IMR-90 (cell line): ENCODE measurements at regions not wholly inside any gene's neighbourhood (a gene's known extent, or its start where the extent isn't known, plus 50 kb on each side); places are given as distances from the start of the nearest gene placed in this dataset.

Experiments used
- ATAC-seq: fragments of 200-7000 bp; cut with Tn5 transposase; 2 replicates; pipeline ENCODE4 v1.9.1; 2020; ENCODE audit warnings: low read depth, mild to moderate bottlenecking, moderate library complexity
- BruUV-seq: library from RNA; stranded (reverse); fragments of 400-500 nt; replicated peaks from 2 replicates; lab custom pipeline; 2021; lab: Mats Ljungman, UMichigan
- CTCF ChIA-PET: fragments of 300-600 bp; formaldehyde crosslinking; extraction: SDS; loops from one replicate; lab custom pipeline; 2021; ENCODE audit warnings: antibody characterized with exemption; lab: Yijun Ruan, JAX
- POLR2A ChIA-PET: fragments of 300-600 bp; sonication (Branson Sonifier 250); formaldehyde crosslinking; loops from one replicate; lab custom pipeline; 2022; ENCODE audit warnings: antibody characterized with exemption; ENCODE audit not compliant: unreplicated experiment; lab: Charles Lee
- DNase-seq: peaks from one replicate; pipeline ENCODE4 v3.0.0; 2013
- H2AFZ ChIP-seq: replicated peaks from 2 replicates; pipeline ENCODE3; 2013; ENCODE audit warnings: low read length, mild to moderate bottlenecking; ENCODE audit not compliant: poor library complexity
- H2AK5ac ChIP-seq: 2 replicates; pipeline ENCODE4 v1.6.1; 2013; ENCODE audit warnings: low read depth, low read length, inconsistent platforms
- H2AK9ac ChIP-seq: replicated peaks from 2 replicates; pipeline ENCODE3; 2013; ENCODE audit warnings: mild to moderate bottlenecking, low read depth, low read length, moderate library complexity; ENCODE audit not compliant: poor library complexity
- H2BK120ac ChIP-seq: 2 replicates; pipeline ENCODE4 v1.6.1; 2013; ENCODE audit warnings: low read depth, low read length, inconsistent platforms
- H2BK15ac ChIP-seq: 3 replicates; pipeline ENCODE4 v1.6.1; 2013; ENCODE audit warnings: low read depth, low read length, inconsistent platforms
- H2BK20ac ChIP-seq: 2 replicates; pipeline ENCODE4 v1.6.1; 2013; ENCODE audit warnings: low read depth, mild to moderate bottlenecking, inconsistent platforms, low read length, moderate library complexity
- H2BK5ac ChIP-seq: 2 replicates; pipeline ENCODE4 v1.6.1; 2013; ENCODE audit warnings: mild to moderate bottlenecking, low read depth, low read length, inconsistent platforms; ENCODE audit not compliant: poor library complexity, severe bottlenecking
- H3K14ac ChIP-seq: replicated peaks from 2 replicates; pipeline ENCODE4 v1.6.1; 2013; ENCODE audit warnings: low read depth, low read length, inconsistent platforms
- H3K18ac ChIP-seq: 2 replicates; pipeline ENCODE4 v1.6.1; 2013; ENCODE audit warnings: low read depth, low read length, control low read depth
- H3K23ac ChIP-seq: 2 replicates; pipeline ENCODE4 v1.6.1; 2013; ENCODE audit warnings: low read depth, low read length, inconsistent platforms
- H3K27ac ChIP-seq: 2 replicates; pipeline ENCODE4 v1.5.1; 2013; ENCODE audit warnings: mild to moderate bottlenecking, control low read depth, low read length; ENCODE audit not compliant: insufficient read depth
- H3K27me3 ChIP-seq: 2 replicates; pipeline ENCODE4 v1.6.1; 2013; ENCODE audit warnings: low read length; ENCODE audit not compliant: control insufficient read depth, insufficient read depth
- H3K36me3 ChIP-seq: 2 replicates; pipeline ENCODE4 v1.6.1; 2013; ENCODE audit warnings: low read length, mixed read lengths; ENCODE audit not compliant: control insufficient read depth, insufficient read depth
- H3K4ac ChIP-seq: 2 replicates; pipeline ENCODE4 v1.6.1; 2013; ENCODE audit warnings: low read depth, low read length, inconsistent platforms
- H3K4me1 ChIP-seq: 2 replicates; pipeline ENCODE4 v1.6.1; 2013; ENCODE audit warnings: low read length, mixed read lengths; ENCODE audit not compliant: control insufficient read depth, insufficient read depth
- H3K4me2 ChIP-seq: 2 replicates; pipeline ENCODE4 v1.6.1; 2013; ENCODE audit warnings: low read depth, mild to moderate bottlenecking, control low read depth, low read length, moderate library complexity
- H3K4me3 ChIP-seq: 2 replicates; pipeline ENCODE4 v1.5.1; 2013; ENCODE audit warnings: low read depth, mild to moderate bottlenecking, control low read depth, low read length, moderate library complexity; ENCODE audit not compliant: insufficient read depth
- H3K56ac ChIP-seq: 2 replicates; pipeline ENCODE4 v1.6.1; 2013; ENCODE audit warnings: low read length, inconsistent platforms; ENCODE audit not compliant: insufficient read depth; ENCODE audit errors: extremely low read depth
- H3K79me1 ChIP-seq, 2 experiments: 2 replicates each; pipeline ENCODE4 v1.6.1; 2013; ENCODE audit warnings: low read length in 2 of 2, inconsistent platforms in 1 of 2, low read depth in 1 of 2
- H3K9ac ChIP-seq: 2 replicates; pipeline ENCODE4 v1.6.1; 2013; ENCODE audit warnings: low read depth, low read length, control low read depth
- H3K9me1 ChIP-seq: 2 replicates; pipeline ENCODE4 v1.6.1; 2013; ENCODE audit warnings: low read length, inconsistent platforms; ENCODE audit not compliant: insufficient read depth
- H3K9me3 ChIP-seq: 2 replicates; pipeline ENCODE4 v1.6.1; 2013; ENCODE audit warnings: low read length; ENCODE audit not compliant: control insufficient read depth, insufficient read depth
- H4K20me1 ChIP-seq: 2 replicates; pipeline ENCODE4 v1.6.1; 2013; ENCODE audit warnings: low read length, inconsistent platforms; ENCODE audit not compliant: insufficient read depth
- H4K5ac ChIP-seq: 2 replicates; pipeline ENCODE4 v1.6.1; 2013; ENCODE audit warnings: mild to moderate bottlenecking, low read depth, low read length, control low read depth
- H4K8ac ChIP-seq, 2 experiments: 2 replicates each; pipeline ENCODE4 v1.6.1; 2013; ENCODE audit warnings: low read depth in 2 of 2, low read length in 2 of 2, control low read depth in 1 of 2, inconsistent platforms in 1 of 2
- H4K91ac ChIP-seq: 2 replicates; pipeline ENCODE4 v1.6.1; 2013; ENCODE audit warnings: low read depth, low read length, inconsistent platforms; ENCODE audit not compliant: insufficient read depth
- BHLHE40 ChIP-seq: fragments of 150-350 bp; IDR thresholded peaks from 2 replicates; pipeline ENCODE4 v1.6.1; 2016; ENCODE audit warnings: mild to moderate bottlenecking, low read depth, low read length
- CEBPB ChIP-seq: IDR thresholded peaks from 2 replicates; pipeline ENCODE4 v1.6.1; 2012; ENCODE audit warnings: low read depth, low read length, improper control_type of control experiment
- CHD1 ChIP-seq: IDR thresholded peaks from 2 replicates; pipeline ENCODE4 v1.6.1; 2012; ENCODE audit warnings: low read depth, low read length, improper control_type of control experiment
- FOS ChIP-seq: fragments of 150-350 bp; IDR thresholded peaks from 2 replicates; pipeline ENCODE4 v1.6.1; 2016; ENCODE audit warnings: low read depth, low read length
- MAFK ChIP-seq: IDR thresholded peaks from 2 replicates; pipeline ENCODE4 v1.6.1; 2012; ENCODE audit warnings: low read depth, low read length, improper control_type of control experiment
- MAZ ChIP-seq: IDR thresholded peaks from 2 replicates; pipeline ENCODE4 v1.6.1; 2012; ENCODE audit warnings: low read depth, mild to moderate bottlenecking, low read length, improper control_type of control experiment, moderate library complexity, borderline replicate concordance
- MXI1 ChIP-seq: IDR thresholded peaks from 2 replicates; pipeline ENCODE4 v1.6.1; 2012; ENCODE audit warnings: low read depth, mild to moderate bottlenecking, low read length, moderate library complexity, borderline replicate concordance
- NFE2L2 ChIP-seq: fragments of 150-350 bp; IDR thresholded peaks from 2 replicates; pipeline ENCODE4 v1.6.1; 2016; ENCODE audit warnings: low read depth, mild to moderate bottlenecking, low read length
- POLR2A ChIP-seq: IDR thresholded peaks from 2 replicates; pipeline ENCODE4 v1.6.1; 2012; ENCODE audit warnings: mild to moderate bottlenecking, low read depth, low read length
- RCOR1 ChIP-seq: IDR thresholded peaks from 2 replicates; pipeline ENCODE4 v1.6.1; 2012; ENCODE audit warnings: mild to moderate bottlenecking, low read length, improper control_type of control experiment; ENCODE audit not compliant: insufficient replicate concordance
- RFX5 ChIP-seq: IDR thresholded peaks from 2 replicates; pipeline ENCODE4 v1.8.0; 2012; ENCODE audit warnings: low read depth, mild to moderate bottlenecking, low read length, moderate library complexity
- SMC3 ChIP-seq: fragments of 150-350 bp; IDR thresholded peaks from 2 replicates; pipeline ENCODE4 v1.6.1; 2016; ENCODE audit warnings: low read depth, mild to moderate bottlenecking, antibody characterized with exemption, low read length, moderate library complexity
- WGBS, 2 experiments: methylation state at CpG; one replicate each; pipeline versions ENCODE4 v1.1.5 to v1.1.7; 2013; ENCODE audit warnings: missing lambda C conversion rate in 2 of 2; ENCODE audit not compliant: insufficient read length in 1 of 2; ENCODE audit errors: extremely low coverage in 2 of 2; 5-methylcytosine and 5-hydroxymethylcytosine counted together
- dilution Hi-C: fragments of 300-500 bp; cut with HindIII; formaldehyde crosslinking; loops from one replicate; pipeline ENCODE4 v1.14.3; 2018; ENCODE audit warnings: low sequenced_read_pairs; ENCODE audit not compliant: unreplicated experiment
- in situ Hi-C: fragments of 300-500 bp; cut with MboI; formaldehyde crosslinking; loops from 3 replicates; pipeline ENCODE4 v1.14.3; 2019; ENCODE audit warnings: low sequenced_read_pairs, inconsistent platforms, mixed read lengths
- intact Hi-C: fragments of 100-400 bp; cut with micrococcal nuclease; formaldehyde crosslinking; loops from 2 replicates; pipeline ENCODE4 v1.10.0; 2022
- TF ChIP-seq, protein P1 (sequence below): fragments of 150-350 bp; IDR thresholded peaks from 2 replicates; pipeline ENCODE4 v1.6.1; 2017; ENCODE audit warnings: mild to moderate bottlenecking, antibody characterized with exemption, low read length, low read depth
- TF ChIP-seq, protein P2 (sequence below): conservative IDR thresholded peaks from 2 replicates; pipeline ENCODE4 v1.5.1; 2012; ENCODE audit warnings: mild to moderate bottlenecking, low read depth, low read length, improper control_type of control experiment
- TF ChIP-seq, protein P3 (sequence below): fragments of 150-350 bp; IDR thresholded peaks from 2 replicates; pipeline ENCODE4 v1.6.1; 2016; ENCODE audit warnings: low read depth, mild to moderate bottlenecking, low read length, moderate library complexity, borderline replicate concordance

DNA sequence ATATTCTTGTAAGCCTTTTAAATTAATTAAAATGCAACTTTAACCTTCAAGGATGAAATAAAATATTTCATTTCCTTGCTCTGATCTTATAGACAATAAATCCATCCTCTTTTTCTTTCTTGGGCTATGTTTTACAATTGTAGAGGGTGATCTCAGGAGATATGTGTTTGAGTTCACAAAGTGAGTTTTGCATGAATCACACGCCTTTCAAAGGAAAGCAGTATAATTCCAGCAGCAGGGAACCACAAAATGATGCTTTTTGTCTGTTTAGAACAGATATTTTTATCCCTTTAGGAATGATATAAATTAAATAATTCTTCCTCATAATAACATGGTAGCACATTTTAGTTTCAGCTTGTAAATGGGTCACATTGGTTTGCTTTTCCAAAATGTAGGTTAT, 191.2 kb downstream of the SEMA6D start:
- intact Hi-C loops, result no loop called here
- Histone ChIP-seq H3K23ac (no peak overlapping the region), H3K36me3 (no peaks in the 10 kb centered on the region), H3K14ac (no peak overlapping the region), H3K4me3 (no peak overlapping the region), H4K91ac (no peak overlapping the region), H3K9me1 (no peaks in the 10 kb centered on the region), H3K4me1 (no peaks in the 10 kb centered on the region), H2AK5ac (no peak overlapping the region), H2BK120ac (no peak overlapping the region), H2BK15ac (no peak overlapping the region), H4K20me1 (no peaks in the 10 kb centered on the region), H2AFZ (no peak overlapping the region), H3K56ac (no peak overlapping the region), H3K27ac (no peak overlapping the region), H3K27me3 (no peaks in the 10 kb centered on the region; the same call in 1 of the 2 replicates), H2BK5ac (no peak overlapping the region), H3K4me2 (no peak overlapping the region), H3K18ac (no peak overlapping the region), H2AK9ac (no peak overlapping the region), H3K9me3 (peaks cover 1% of the 10 kb centered on the region; the same call in 1 of the 2 replicates), H3K79me1 (no peaks in the 10 kb centered on the region), H4K5ac (no peak overlapping the region), H3K9ac (no peak overlapping the region), H4K8ac (no peak overlapping the region), H3K4ac (no peak overlapping the region), H2BK20ac (no peak overlapping the region)
- no TSS peak for BruUV-seq
- dilution Hi-C loops, result no loop called here
- WGBS, 2 experiments, result no CpG with 5 or more reads among the region's 1 CpG
- ChIA-PET POLR2A (no interaction called here), CTCF (no interaction called here)
- TF ChIP-seq CHD1 (no peak), RFX5 (no peak), MXI1 (no peak), NFE2L2 (no peak), MAFK (no peak), MAZ (no peak), FOS (no peak), RCOR1 (no peak), SMC3 (no peak), CEBPB (no peak), BHLHE40 (no peak), POLR2A (no peak)
- TF ChIP-seq, protein P1, sequence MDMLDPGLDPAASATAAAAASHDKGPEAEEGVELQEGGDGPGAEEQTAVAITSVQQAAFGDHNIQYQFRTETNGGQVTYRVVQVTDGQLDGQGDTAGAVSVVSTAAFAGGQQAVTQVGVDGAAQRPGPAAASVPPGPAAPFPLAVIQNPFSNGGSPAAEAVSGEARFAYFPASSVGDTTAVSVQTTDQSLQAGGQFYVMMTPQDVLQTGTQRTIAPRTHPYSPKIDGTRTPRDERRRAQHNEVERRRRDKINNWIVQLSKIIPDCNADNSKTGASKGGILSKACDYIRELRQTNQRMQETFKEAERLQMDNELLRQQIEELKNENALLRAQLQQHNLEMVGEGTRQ, result no peak
- TF ChIP-seq, protein P2, sequence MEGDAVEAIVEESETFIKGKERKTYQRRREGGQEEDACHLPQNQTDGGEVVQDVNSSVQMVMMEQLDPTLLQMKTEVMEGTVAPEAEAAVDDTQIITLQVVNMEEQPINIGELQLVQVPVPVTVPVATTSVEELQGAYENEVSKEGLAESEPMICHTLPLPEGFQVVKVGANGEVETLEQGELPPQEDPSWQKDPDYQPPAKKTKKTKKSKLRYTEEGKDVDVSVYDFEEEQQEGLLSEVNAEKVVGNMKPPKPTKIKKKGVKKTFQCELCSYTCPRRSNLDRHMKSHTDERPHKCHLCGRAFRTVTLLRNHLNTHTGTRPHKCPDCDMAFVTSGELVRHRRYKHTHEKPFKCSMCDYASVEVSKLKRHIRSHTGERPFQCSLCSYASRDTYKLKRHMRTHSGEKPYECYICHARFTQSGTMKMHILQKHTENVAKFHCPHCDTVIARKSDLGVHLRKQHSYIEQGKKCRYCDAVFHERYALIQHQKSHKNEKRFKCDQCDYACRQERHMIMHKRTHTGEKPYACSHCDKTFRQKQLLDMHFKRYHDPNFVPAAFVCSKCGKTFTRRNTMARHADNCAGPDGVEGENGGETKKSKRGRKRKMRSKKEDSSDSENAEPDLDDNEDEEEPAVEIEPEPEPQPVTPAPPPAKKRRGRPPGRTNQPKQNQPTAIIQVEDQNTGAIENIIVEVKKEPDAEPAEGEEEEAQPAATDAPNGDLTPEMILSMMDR, result no peak
- TF ChIP-seq, protein P3, sequence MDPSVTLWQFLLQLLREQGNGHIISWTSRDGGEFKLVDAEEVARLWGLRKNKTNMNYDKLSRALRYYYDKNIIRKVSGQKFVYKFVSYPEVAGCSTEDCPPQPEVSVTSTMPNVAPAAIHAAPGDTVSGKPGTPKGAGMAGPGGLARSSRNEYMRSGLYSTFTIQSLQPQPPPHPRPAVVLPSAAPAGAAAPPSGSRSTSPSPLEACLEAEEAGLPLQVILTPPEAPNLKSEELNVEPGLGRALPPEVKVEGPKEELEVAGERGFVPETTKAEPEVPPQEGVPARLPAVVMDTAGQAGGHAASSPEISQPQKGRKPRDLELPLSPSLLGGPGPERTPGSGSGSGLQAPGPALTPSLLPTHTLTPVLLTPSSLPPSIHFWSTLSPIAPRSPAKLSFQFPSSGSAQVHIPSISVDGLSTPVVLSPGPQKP, result no peak
- no peak for ATAC-seq
- no peak for DNase-seq
- in situ Hi-C loops, result no loop called here
